GM03348 (cell line): ENCODE measurements at regions not wholly inside any gene's neighbourhood (a gene's known extent, or its start where the extent isn't known, plus 50 kb on each side); places are given as distances from the start of the nearest gene placed in this dataset.

Experiments
- DNase-seq: peaks from one replicate; pipeline ENCODE4 v3.0.0; 2012; ENCODE audit warnings: low spot score

- peak; percentile 4 for DNase-seq
These were observed 1746.4 kb upstream of the PCDH7 start for GRCh38 chr4:28973587-28974350.

- DNase-seq = no peak
These were observed 1743.8 kb upstream of the PCDH7 start for GRCh38 chr4:28976369-28976768.

GRCh38 chr4:29002151-29002550 is 1718.0 kb upstream of the PCDH7 start:
- DNase-seq = no peak

GRCh38 chr4:29005838-29006237 is 1714.3 kb upstream of the PCDH7 start:
- DNase-seq = no peak

- no peak for DNase-seq
These were observed 1710.3 kb upstream of the PCDH7 start for GRCh38 chr4:29009908-29010307.

GRCh38 chr4:29013341-29013740 is 1706.8 kb upstream of the PCDH7 start:
- DNase-seq = no peak

- DNase-seq = no peak
These were observed 1705.6 kb upstream of the PCDH7 start for GRCh38 chr4:29014555-29014954.

GRCh38 chr4:29033703-29034102 is 1686.5 kb upstream of the PCDH7 start:
- DNase-seq = no peak

- DNase-seq = no peak
These were observed 1682.7 kb upstream of the PCDH7 start for GRCh38 chr4:29037501-29037900.

GRCh38 chr4:29043411-29043810 is 1676.8 kb upstream of the PCDH7 start:
- DNase-seq = no peak

GRCh38 chr4:29046186-29046585 is 1674.0 kb upstream of the PCDH7 start:
- peak; percentile 41 for DNase-seq

- DNase-seq = peak; percentile 33
These were observed 1673.4 kb upstream of the PCDH7 start for GRCh38 chr4:29046781-29047180.

- no peak for DNase-seq
These were observed 1672.7 kb upstream of the PCDH7 start for GRCh38 chr4:29047341-29048041.

GRCh38 chr4:29051381-29051965 is 1668.7 kb upstream of the PCDH7 start:
- no peak for DNase-seq

- DNase-seq = no peak
These were observed 1667.9 kb upstream of the PCDH7 start for GRCh38 chr4:29052266-29052665.

- DNase-seq = no peak
These were observed 1661.6 kb upstream of the PCDH7 start for GRCh38 chr4:29058531-29058930.

- DNase-seq = no peak
These were observed 1653.3 kb upstream of the PCDH7 start for GRCh38 chr4:29066861-29067260.

GRCh38 chr4:29073571-29073970 is 1646.6 kb upstream of the PCDH7 start:
- DNase-seq = no peak

- DNase-seq = no peak
These were observed 1644.8 kb upstream of the PCDH7 start for GRCh38 chr4:29075366-29075765.

- no peak for DNase-seq
These were observed 1640.9 kb upstream of the PCDH7 start for GRCh38 chr4:29079260-29079659.

GRCh38 chr4:29081234-29081955 is 1638.8 kb upstream of the PCDH7 start:
- peak; percentile 27 for DNase-seq

- DNase-seq = no peak
These were observed 1637.5 kb upstream of the PCDH7 start for GRCh38 chr4:29082684-29083083.

GRCh38 chr4:29085748-29086147 is 1634.4 kb upstream of the PCDH7 start:
- no peak for DNase-seq
